ENCODE measurements at regions not wholly inside any gene's neighbourhood (a gene's known extent, or its start where the extent isn't known, plus 50 kb on each side); places are given as distances from the start of the nearest gene placed in this dataset.
"Not testable (repeated sequence)": the region's sequence is repeated elsewhere in the genome, so short reads cannot be mapped to it uniquely, and the experiment has no call there.

GRCh38 chr22:47488131-47488530, 725.7 kb downstream of the TBC1D22A start:
- not testable (repeated sequence) for TF ChIP-seq POLR2A (IDR thresholded peaks at IDR 0.05; ENCODE audit: extremely low read depth, insufficient read length); MYC (IDR thresholded peaks at IDR 0.05; ENCODE audit: low read depth, low read length)
- TF ChIP-seq, protein P1, sequence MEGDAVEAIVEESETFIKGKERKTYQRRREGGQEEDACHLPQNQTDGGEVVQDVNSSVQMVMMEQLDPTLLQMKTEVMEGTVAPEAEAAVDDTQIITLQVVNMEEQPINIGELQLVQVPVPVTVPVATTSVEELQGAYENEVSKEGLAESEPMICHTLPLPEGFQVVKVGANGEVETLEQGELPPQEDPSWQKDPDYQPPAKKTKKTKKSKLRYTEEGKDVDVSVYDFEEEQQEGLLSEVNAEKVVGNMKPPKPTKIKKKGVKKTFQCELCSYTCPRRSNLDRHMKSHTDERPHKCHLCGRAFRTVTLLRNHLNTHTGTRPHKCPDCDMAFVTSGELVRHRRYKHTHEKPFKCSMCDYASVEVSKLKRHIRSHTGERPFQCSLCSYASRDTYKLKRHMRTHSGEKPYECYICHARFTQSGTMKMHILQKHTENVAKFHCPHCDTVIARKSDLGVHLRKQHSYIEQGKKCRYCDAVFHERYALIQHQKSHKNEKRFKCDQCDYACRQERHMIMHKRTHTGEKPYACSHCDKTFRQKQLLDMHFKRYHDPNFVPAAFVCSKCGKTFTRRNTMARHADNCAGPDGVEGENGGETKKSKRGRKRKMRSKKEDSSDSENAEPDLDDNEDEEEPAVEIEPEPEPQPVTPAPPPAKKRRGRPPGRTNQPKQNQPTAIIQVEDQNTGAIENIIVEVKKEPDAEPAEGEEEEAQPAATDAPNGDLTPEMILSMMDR (IDR thresholded peaks at IDR 0.05; ENCODE audit: low read depth, low read length) = not testable (repeated sequence)
- TF ChIP-seq, protein P2, sequence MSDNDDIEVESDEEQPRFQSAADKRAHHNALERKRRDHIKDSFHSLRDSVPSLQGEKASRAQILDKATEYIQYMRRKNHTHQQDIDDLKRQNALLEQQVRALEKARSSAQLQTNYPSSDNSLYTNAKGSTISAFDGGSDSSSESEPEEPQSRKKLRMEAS (IDR thresholded peaks at IDR 0.05; ENCODE audit: low read depth, low read length) = not testable (repeated sequence)

Measured in NB4 (cell line).